DND-41 (cell line): ENCODE measurements at regions not wholly inside any gene's neighbourhood (a gene's known extent, or its start where the extent isn't known, plus 50 kb on each side); places are given as distances from the start of the nearest gene placed in this dataset.

Experiments
- EZH2 ChIP-seq: IDR thresholded peaks from 3 replicates; pipeline ENCODE4 v1.6.1; 2012; ENCODE audit warnings: borderline replicate concordance, low read depth, mild to moderate bottlenecking, moderate library complexity, low read length, inconsistent platforms; ENCODE audit not compliant: severe bottlenecking
- TF ChIP-seq, protein P1 (sequence below): IDR thresholded peaks from 2 replicates; pipeline ENCODE4 v1.5.1; 2012; ENCODE audit warnings: borderline replicate concordance, low read length, moderate library complexity, mild to moderate bottlenecking; ENCODE audit not compliant: poor library complexity, severe bottlenecking; ENCODE audit errors: extremely low read depth

DNA sequence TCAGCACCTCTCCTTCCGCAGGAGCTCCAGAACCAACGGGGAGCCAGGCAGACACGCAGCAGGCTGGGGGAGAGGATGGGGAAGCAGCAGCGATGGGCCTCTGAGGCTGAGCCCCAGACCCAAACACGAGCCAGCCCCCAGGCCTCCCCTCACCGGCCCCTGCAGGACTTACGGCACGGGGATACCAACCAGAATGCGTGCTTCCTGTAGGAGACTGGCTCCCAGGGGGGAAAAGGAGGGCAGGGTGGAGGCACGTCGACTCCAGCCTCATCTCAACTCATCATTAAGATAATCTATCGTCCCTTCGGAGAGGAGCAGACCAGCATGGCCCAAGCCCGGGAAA, 495.1 kb upstream of the MYT1L start:
- TF ChIP-seq, protein P1, sequence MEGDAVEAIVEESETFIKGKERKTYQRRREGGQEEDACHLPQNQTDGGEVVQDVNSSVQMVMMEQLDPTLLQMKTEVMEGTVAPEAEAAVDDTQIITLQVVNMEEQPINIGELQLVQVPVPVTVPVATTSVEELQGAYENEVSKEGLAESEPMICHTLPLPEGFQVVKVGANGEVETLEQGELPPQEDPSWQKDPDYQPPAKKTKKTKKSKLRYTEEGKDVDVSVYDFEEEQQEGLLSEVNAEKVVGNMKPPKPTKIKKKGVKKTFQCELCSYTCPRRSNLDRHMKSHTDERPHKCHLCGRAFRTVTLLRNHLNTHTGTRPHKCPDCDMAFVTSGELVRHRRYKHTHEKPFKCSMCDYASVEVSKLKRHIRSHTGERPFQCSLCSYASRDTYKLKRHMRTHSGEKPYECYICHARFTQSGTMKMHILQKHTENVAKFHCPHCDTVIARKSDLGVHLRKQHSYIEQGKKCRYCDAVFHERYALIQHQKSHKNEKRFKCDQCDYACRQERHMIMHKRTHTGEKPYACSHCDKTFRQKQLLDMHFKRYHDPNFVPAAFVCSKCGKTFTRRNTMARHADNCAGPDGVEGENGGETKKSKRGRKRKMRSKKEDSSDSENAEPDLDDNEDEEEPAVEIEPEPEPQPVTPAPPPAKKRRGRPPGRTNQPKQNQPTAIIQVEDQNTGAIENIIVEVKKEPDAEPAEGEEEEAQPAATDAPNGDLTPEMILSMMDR = no peak
- TF ChIP-seq EZH2 = no peak
